SK-N-SH (cell line): ENCODE measurements at regions not wholly inside any gene's neighbourhood (a gene's known extent, or its start where the extent isn't known, plus 50 kb on each side); places are given as distances from the start of the nearest gene placed in this dataset.

Source experiments
- CTCF ChIA-PET: fragments of 300-600, 350-600 bp; formaldehyde crosslinking; extraction: SDS; loops from one replicate; lab custom pipeline; 2021; lab: Yijun Ruan, JAX
- POLR2A ChIA-PET: fragments of 350-600 bp; sonication (Branson Sonifier 250); formaldehyde crosslinking; extraction: SDS; loops from one replicate; lab custom pipeline; 2020; ENCODE audit warnings: antibody characterized with exemption, inconsistent platforms; lab: Yijun Ruan, JAX
- DNase-seq: peaks from one replicate; pipeline ENCODE4 v3.0.0; 2012
- H2AFZ ChIP-seq: fragments of 200-600 bp; sonication (generic); 2 replicates; pipeline ENCODE4 v1.8.1; 2016; ENCODE audit warnings: antibody characterized with exemption, mild to moderate bottlenecking, low read depth
- H3F3A ChIP-seq: fragments of 200-600 bp; sonication (generic); replicated peaks from 2 replicates; pipeline ENCODE3; 2016; ENCODE audit warnings: antibody characterized with exemption, mild to moderate bottlenecking; ENCODE audit not compliant: insufficient read depth
- H3K27ac ChIP-seq, 2 experiments: fragments of 200-500 bp in 1 of 2; fragments of 200-600 bp in 1 of 2; sonication (Bioruptor generic) in 1 of 2; sonication (generic), shearing (Covaris generic) in 1 of 2; 2 replicates each; pipeline versions ENCODE4 v1.5.1 to v1.6.1; 2014 to 2016; ENCODE audit warnings: low read depth in 2 of 2, inconsistent platforms in 1 of 2, low read length in 1 of 2, mild to moderate bottlenecking in 1 of 2, mixed read lengths in 1 of 2
- H3K27me3 ChIP-seq: fragments of 200-600 bp; sonication (generic), shearing (Covaris generic); 2 replicates; pipeline ENCODE4 v1.6.1; 2016; ENCODE audit warnings: mixed run types; ENCODE audit not compliant: insufficient read depth
- H3K36me3 ChIP-seq, 2 experiments: fragments of 200-500 bp in 1 of 2; fragments of 200-600 bp in 1 of 2; sonication (Bioruptor generic) in 1 of 2; sonication (generic) in 1 of 2; replicated peaks in 1 of 2; 2 replicates each; pipeline versions ENCODE3 to v1.5.1; 2014 to 2016; ENCODE audit warnings: low read length in 1 of 2, mild to moderate bottlenecking in 1 of 2; ENCODE audit not compliant: insufficient read depth in 2 of 2, control insufficient read depth in 1 of 2
- H3K4me1 ChIP-seq, 2 experiments: fragments of 200-500 bp in 1 of 2; fragments of 200-600 bp in 1 of 2; sonication (Bioruptor generic) in 1 of 2; sonication (generic), shearing (Covaris generic) in 1 of 2; 2 replicates each; pipeline versions ENCODE4 v1.5.1 to v1.6.1; 2014 to 2016; ENCODE audit warnings: low read depth in 1 of 2, low read length in 1 of 2, mixed run types in 1 of 2; ENCODE audit not compliant: insufficient read depth in 2 of 2, control insufficient read depth in 1 of 2
- H3K4me2 ChIP-seq: fragments of 200-600 bp; sonication (generic), shearing (Covaris generic); 2 replicates; pipeline ENCODE4 v1.6.1; 2017; ENCODE audit warnings: mixed run types
- H3K4me3 ChIP-seq, 2 experiments: fragments of 200-500 bp in 1 of 2; fragments of 200-600 bp in 1 of 2; sonication (Bioruptor generic) in 1 of 2; sonication (generic), shearing (Covaris generic) in 1 of 2; 2 replicates each; pipeline versions ENCODE4 v1.5.1 to v1.8.1; 2014 to 2016; ENCODE audit warnings: low read depth in 2 of 2, inconsistent platforms in 1 of 2, low read length in 1 of 2, mild to moderate bottlenecking in 1 of 2, mixed read lengths in 1 of 2, moderate library complexity in 1 of 2
- H3K79me2 ChIP-seq: fragments of 200-600 bp; sonication (generic); 2 replicates; pipeline ENCODE4 v1.8.1; 2017; ENCODE audit warnings: mild to moderate bottlenecking; ENCODE audit not compliant: insufficient read depth
- H3K9ac ChIP-seq: fragments of 200-600 bp; sonication (generic); 2 replicates; pipeline ENCODE4 v1.6.1; 2017; ENCODE audit warnings: mixed run types
- H3K9me2 ChIP-seq: fragments of 200-600 bp; sonication (generic); 2 replicates; pipeline ENCODE4 v1.6.1; 2017; ENCODE audit warnings: mixed run types
- H3K9me3 ChIP-seq: fragments of 200-600 bp; sonication (generic); 2 replicates; pipeline ENCODE4 v1.6.1; 2017; ENCODE audit warnings: mixed run types, mild to moderate bottlenecking, moderate library complexity
- H4K20me1 ChIP-seq: fragments of 200-600 bp; sonication (generic); 2 replicates; pipeline ENCODE4 v1.6.1; 2017; ENCODE audit warnings: mild to moderate bottlenecking, mixed run types; ENCODE audit not compliant: insufficient read depth
- CHD2 ChIP-seq: fragments of 150-350 bp; IDR thresholded peaks from 2 replicates; pipeline ENCODE4 v1.6.1; 2018; ENCODE audit warnings: low read length; ENCODE audit not compliant: partially characterized antibody
- ELF1 ChIP-seq: IDR thresholded peaks from 2 replicates; pipeline ENCODE4 v1.4.0; 2012
- EP300 ChIP-seq, 2 experiments: IDR thresholded peaks; 2 replicates each; pipeline versions ENCODE4 v1.4.0 to v1.6.1; 2012; ENCODE audit warnings: borderline replicate concordance in 1 of 2, low read depth in 1 of 2, low read length in 1 of 2
- EZH2phosphoT487 ChIP-seq: fragments of 200-600 bp; sonication (generic); IDR thresholded peaks from 2 replicates; pipeline ENCODE4 v1.6.1; 2017; ENCODE audit warnings: low read depth, mixed run types, mild to moderate bottlenecking, antibody characterized with exemption, moderate library complexity, borderline replicate concordance
- FOSL2 ChIP-seq: IDR thresholded peaks from 2 replicates; pipeline ENCODE4 v1.4.0; 2012; ENCODE audit warnings: low read depth, mild to moderate bottlenecking, moderate library complexity, borderline replicate concordance
- GABPA ChIP-seq: IDR thresholded peaks from 2 replicates; pipeline ENCODE4 v1.4.0; 2012; ENCODE audit warnings: low read depth, mild to moderate bottlenecking
- JUND ChIP-seq: IDR thresholded peaks from 2 replicates; pipeline ENCODE4 v1.4.0; 2012
- RAD21 ChIP-seq: IDR thresholded peaks from 2 replicates; pipeline ENCODE4 v1.6.1; 2012; ENCODE audit warnings: mild to moderate bottlenecking, low read length
- RCOR1 ChIP-seq: fragments of 150-350 bp; IDR thresholded peaks from 2 replicates; pipeline ENCODE4 v1.6.1; 2017; ENCODE audit warnings: antibody characterized with exemption, low read length
- RXRA ChIP-seq: IDR thresholded peaks from 2 replicates; pipeline ENCODE4 v1.4.0; 2012; ENCODE audit warnings: low read depth, mild to moderate bottlenecking, borderline replicate concordance
- SIN3A ChIP-seq: IDR thresholded peaks from 2 replicates; pipeline ENCODE4 v1.6.1; 2012; ENCODE audit warnings: low read depth, mild to moderate bottlenecking, low read length, moderate library complexity, borderline replicate concordance
- SMC3 ChIP-seq: IDR thresholded peaks from 2 replicates; pipeline ENCODE4 v1.6.1; 2012; ENCODE audit warnings: low read depth, low read length, improper control_type of control experiment
- TAF1 ChIP-seq: IDR thresholded peaks from 2 replicates; pipeline ENCODE4 v1.6.1; 2012; ENCODE audit warnings: low read depth, mild to moderate bottlenecking, low read length, moderate library complexity, borderline replicate concordance
- WGBS: methylation state at CpG from one replicate; pipeline ENCODE4 v1.1.6; 2017; ENCODE audit warnings: low lambda C conversion rate; 5-methylcytosine and 5-hydroxymethylcytosine counted together
- TF ChIP-seq, protein P1 (sequence below): fragments of 200-600 bp; sonication (generic); IDR thresholded peaks from 2 replicates; pipeline ENCODE4 v1.6.1; 2017; ENCODE audit warnings: antibody characterized with exemption, mild to moderate bottlenecking, moderate library complexity
- TF ChIP-seq, protein P2 (sequence below): IDR thresholded peaks from 2 replicates; pipeline ENCODE4; 2012
- TF ChIP-seq, protein P3 (sequence below): fragments of 150-350 bp; IDR thresholded peaks from 2 replicates; pipeline ENCODE4 v1.6.1; 2017; ENCODE audit warnings: antibody characterized with exemption, low read length, low read depth, borderline replicate concordance

DNA sequence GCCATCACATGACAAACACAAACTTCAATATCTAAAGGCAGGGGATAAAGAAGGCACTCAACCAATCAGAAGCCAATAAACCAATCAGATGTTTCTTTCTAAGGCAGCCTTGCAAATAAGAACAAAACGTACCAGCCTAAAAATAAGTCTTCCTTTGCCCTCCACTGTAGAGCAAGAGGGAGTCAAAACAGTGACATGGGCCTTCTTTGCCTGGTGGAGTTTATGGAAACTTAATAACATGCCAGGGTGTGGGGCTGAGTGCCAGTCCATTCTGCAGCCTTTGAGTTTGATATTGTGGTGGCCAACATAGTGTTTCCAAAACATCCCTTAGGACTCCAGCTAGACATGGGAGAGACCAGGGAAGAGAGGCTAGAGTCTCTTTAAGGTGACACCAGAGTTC is 126.1 kb upstream of the NECTIN1 start:
- Histone ChIP-seq H3K4me2 (no peak overlapping the region), H3K36me3 (no peaks in the 10 kb centered on the region), H3F3A (no peaks in the 10 kb centered on the region), H3K27me3 (0 out of 2 replicates have a peak, but pooled peaks cover 11% of the 10 kb centered on the region), H4K20me1 (no peaks in the 10 kb centered on the region), H3K27ac (no peak overlapping the region), H3K9ac (no peak overlapping the region), H2AFZ (no peak overlapping the region), H3K9me3 (no peaks in the 10 kb centered on the region), H3K4me1 (peaks cover 0 to 36% of the 10 kb centered on the region in 2 experiments; a peak in 1 of 4 replicates), H3K9me2 (no peaks in the 10 kb centered on the region), H3K4me3 (no peak overlapping the region), H3K79me2 (no peaks in the 10 kb centered on the region)
- 27% methylated on average over 1 of the region's 1 CpG for WGBS
- TF ChIP-seq TAF1 (no peak), JUND (no peak), GABPA (no peak), EZH2phosphoT487 (no peak), SIN3A (no peak), RCOR1 (no peak), ELF1 (no peak), SMC3 (no peak), FOSL2 (no peak), RXRA (no peak), RAD21 (no peak), EP300 (IDR thresholded peaks at IDR 0.05; ENCODE audit: borderline replicate concordance in 1 of 2, low read depth in 1 of 2, low read length in 1 of 2) (no peak), CHD2 (no peak)
- TF ChIP-seq, protein P1, sequence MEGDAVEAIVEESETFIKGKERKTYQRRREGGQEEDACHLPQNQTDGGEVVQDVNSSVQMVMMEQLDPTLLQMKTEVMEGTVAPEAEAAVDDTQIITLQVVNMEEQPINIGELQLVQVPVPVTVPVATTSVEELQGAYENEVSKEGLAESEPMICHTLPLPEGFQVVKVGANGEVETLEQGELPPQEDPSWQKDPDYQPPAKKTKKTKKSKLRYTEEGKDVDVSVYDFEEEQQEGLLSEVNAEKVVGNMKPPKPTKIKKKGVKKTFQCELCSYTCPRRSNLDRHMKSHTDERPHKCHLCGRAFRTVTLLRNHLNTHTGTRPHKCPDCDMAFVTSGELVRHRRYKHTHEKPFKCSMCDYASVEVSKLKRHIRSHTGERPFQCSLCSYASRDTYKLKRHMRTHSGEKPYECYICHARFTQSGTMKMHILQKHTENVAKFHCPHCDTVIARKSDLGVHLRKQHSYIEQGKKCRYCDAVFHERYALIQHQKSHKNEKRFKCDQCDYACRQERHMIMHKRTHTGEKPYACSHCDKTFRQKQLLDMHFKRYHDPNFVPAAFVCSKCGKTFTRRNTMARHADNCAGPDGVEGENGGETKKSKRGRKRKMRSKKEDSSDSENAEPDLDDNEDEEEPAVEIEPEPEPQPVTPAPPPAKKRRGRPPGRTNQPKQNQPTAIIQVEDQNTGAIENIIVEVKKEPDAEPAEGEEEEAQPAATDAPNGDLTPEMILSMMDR = no peak
- TF ChIP-seq, protein P2, sequence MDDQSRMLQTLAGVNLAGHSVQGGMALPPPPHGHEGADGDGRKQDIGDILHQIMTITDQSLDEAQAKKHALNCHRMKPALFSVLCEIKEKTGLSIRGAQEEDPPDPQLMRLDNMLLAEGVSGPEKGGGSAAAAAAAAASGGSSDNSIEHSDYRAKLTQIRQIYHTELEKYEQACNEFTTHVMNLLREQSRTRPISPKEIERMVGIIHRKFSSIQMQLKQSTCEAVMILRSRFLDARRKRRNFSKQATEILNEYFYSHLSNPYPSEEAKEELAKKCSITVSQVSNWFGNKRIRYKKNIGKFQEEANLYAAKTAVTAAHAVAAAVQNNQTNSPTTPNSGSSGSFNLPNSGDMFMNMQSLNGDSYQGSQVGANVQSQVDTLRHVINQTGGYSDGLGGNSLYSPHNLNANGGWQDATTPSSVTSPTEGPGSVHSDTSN = no peak
- TF ChIP-seq, protein P3, sequence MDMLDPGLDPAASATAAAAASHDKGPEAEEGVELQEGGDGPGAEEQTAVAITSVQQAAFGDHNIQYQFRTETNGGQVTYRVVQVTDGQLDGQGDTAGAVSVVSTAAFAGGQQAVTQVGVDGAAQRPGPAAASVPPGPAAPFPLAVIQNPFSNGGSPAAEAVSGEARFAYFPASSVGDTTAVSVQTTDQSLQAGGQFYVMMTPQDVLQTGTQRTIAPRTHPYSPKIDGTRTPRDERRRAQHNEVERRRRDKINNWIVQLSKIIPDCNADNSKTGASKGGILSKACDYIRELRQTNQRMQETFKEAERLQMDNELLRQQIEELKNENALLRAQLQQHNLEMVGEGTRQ = no peak
- CTCF ChIA-PET = interaction anchor here (1.1 kb wide), 1 partner anchor 11 kb away, joined by 6 read pairs; no protein-coding TSS in a partner anchor
- POLR2A ChIA-PET = no interaction called here
- DNase-seq = no peak
